ENCODE measurements at regions not wholly inside any gene's neighbourhood (a gene's known extent, or its start where the extent isn't known, plus 50 kb on each side); places are given as distances from the start of the nearest gene placed in this dataset.

- DNase-seq, result no peak
Observed at GRCh38 chr5:135085936-135086725, 52.1 kb upstream of the PITX1 start.

GRCh38 chr5:135085133-135085935 lies 51.3 kb upstream of the PITX1 start:
- DNase-seq, result no peak

Measured in cerebellar nuclear complex (tissue), 1 donor.